NT2/D1 (cell line): ENCODE measurements at regions not wholly inside any gene's neighbourhood (a gene's known extent, or its start where the extent isn't known, plus 50 kb on each side); places are given as distances from the start of the nearest gene placed in this dataset.

Experiments used
- YY1 ChIP-seq: IDR thresholded peaks from 2 replicates; pipeline ENCODE4 v1.6.1; 2011; ENCODE audit not compliant: insufficient read length, insufficient read depth
- ZNF274 ChIP-seq: IDR thresholded peaks from 2 replicates; pipeline ENCODE4 v1.6.1; 2011; ENCODE audit warnings: mild to moderate bottlenecking, low read depth, low read length

- TF ChIP-seq ZNF274 (no peak), YY1 (no peak)
Measured at GRCh38 chr20:19078448-19079373, 133.7 kb upstream of the SLC24A3 start.
